Panc1 (cell line): ENCODE measurements at regions not wholly inside any gene's neighbourhood (a gene's known extent, or its start where the extent isn't known, plus 50 kb on each side); places are given as distances from the start of the nearest gene placed in this dataset.

ENCODE experiments used
- ATAC-seq: fragments of 200-7000 bp; cut with Tn5 transposase; 2 replicates; pipeline ENCODE4 v1.9.1; 2020; ENCODE audit warnings: mild to moderate bottlenecking, moderate library complexity
- BruUV-seq: library from RNA; stranded (reverse); fragments of 400-500 nt; replicated peaks from 2 replicates; lab custom pipeline; 2021; lab: Mats Ljungman, UMichigan
- CTCF ChIA-PET: fragments of 300-600 bp; sonication (Branson Sonifier 250); formaldehyde crosslinking; loops from one replicate; lab custom pipeline; 2022; ENCODE audit warnings: antibody characterized with exemption; lab: Charles Lee
- POLR2A ChIA-PET: fragments of 300-600 bp; sonication (Branson Sonifier 250); formaldehyde crosslinking; loops from one replicate; lab custom pipeline; 2022; ENCODE audit warnings: antibody characterized with exemption; lab: Charles Lee
- DNase-seq: peaks from one replicate; pipeline ENCODE4 v3.0.0-alpha.2; 2010; ENCODE audit warnings: low read depth, low spot score
- H3K27ac ChIP-seq: 2 replicates; pipeline ENCODE4 v1.5.1; 2011; ENCODE audit warnings: mild to moderate bottlenecking, low read length, inconsistent platforms
- H3K27me3 ChIP-seq: fragments of 200-500 bp; sonication (Bioruptor generic); 2 replicates; pipeline ENCODE4 v1.6.0; 2014; ENCODE audit warnings: low read length, inconsistent platforms; ENCODE audit not compliant: control insufficient read depth, insufficient read depth
- H3K36me3 ChIP-seq: fragments of 200-500 bp; sonication (Bioruptor generic); 2 replicates; pipeline ENCODE4 v1.5.1; 2014; ENCODE audit warnings: inconsistent platforms, mild to moderate bottlenecking, low read length, moderate library complexity; ENCODE audit not compliant: control insufficient read depth, insufficient read depth
- H3K4me1 ChIP-seq: 2 replicates; pipeline ENCODE4 v1.5.1; 2011; ENCODE audit warnings: inconsistent platforms, mild to moderate bottlenecking, low read length, moderate library complexity; ENCODE audit not compliant: control insufficient read depth, insufficient read depth
- H3K4me3 ChIP-seq, 2 experiments: 2 replicates each; pipeline ENCODE4 v1.5.1; 2011 to 2012; ENCODE audit warnings: low read depth in 2 of 2, low read length in 2 of 2, mild to moderate bottlenecking in 2 of 2, inconsistent platforms in 1 of 2, moderate library complexity in 1 of 2
- H3K9me3 ChIP-seq: fragments of 200-500 bp; sonication (Bioruptor generic); 2 replicates; pipeline ENCODE4 v1.5.1; 2014; ENCODE audit warnings: low read depth, mild to moderate bottlenecking, inconsistent platforms, low read length, moderate library complexity; ENCODE audit not compliant: control insufficient read depth, insufficient read depth
- POLR2AphosphoS5 ChIP-seq: IDR thresholded peaks from 2 replicates; pipeline ENCODE4 v1.6.1; 2012; ENCODE audit warnings: mild to moderate bottlenecking, low read depth, low read length, moderate library complexity
- SIN3A ChIP-seq: IDR thresholded peaks from 2 replicates; pipeline ENCODE4 v1.6.1; 2012; ENCODE audit warnings: low read depth, mild to moderate bottlenecking, low read length, moderate library complexity, borderline replicate concordance; ENCODE audit not compliant: insufficient read depth
- TCF7L2 ChIP-seq: IDR thresholded peaks from 2 replicates; pipeline ENCODE4 v1.6.1; 2011; ENCODE audit warnings: mild to moderate bottlenecking, low read depth, low read length, inconsistent platforms
- in situ Hi-C: cut with HindIII; loops from 2 replicates; pipeline ENCODE4 v1.10.0; 2016; ENCODE audit warnings: low sequenced_read_pairs, low pct_unique_long_range_greater_than_20kb
- intact Hi-C: fragments of 100-400 bp; cut with micrococcal nuclease; formaldehyde crosslinking; loops from one replicate; pipeline ENCODE4 v1.10.0; 2022; ENCODE audit not compliant: unreplicated experiment
- TF ChIP-seq, protein P1 (sequence below): fragments of 450-650 bp; IDR thresholded peaks from 2 replicates; pipeline ENCODE4 v1.5.1; 2017; ENCODE audit warnings: mild to moderate bottlenecking
- TF ChIP-seq, protein P2 (sequence below), 2 experiments: IDR thresholded peaks; 2 replicates each; pipeline ENCODE4 v1.6.1; 2011 to 2012; ENCODE audit warnings: low read depth in 2 of 2, control low read depth in 1 of 2, low read length in 1 of 2, mild to moderate bottlenecking in 1 of 2, moderate library complexity in 1 of 2; ENCODE audit not compliant: insufficient read depth in 1 of 2

DNA sequence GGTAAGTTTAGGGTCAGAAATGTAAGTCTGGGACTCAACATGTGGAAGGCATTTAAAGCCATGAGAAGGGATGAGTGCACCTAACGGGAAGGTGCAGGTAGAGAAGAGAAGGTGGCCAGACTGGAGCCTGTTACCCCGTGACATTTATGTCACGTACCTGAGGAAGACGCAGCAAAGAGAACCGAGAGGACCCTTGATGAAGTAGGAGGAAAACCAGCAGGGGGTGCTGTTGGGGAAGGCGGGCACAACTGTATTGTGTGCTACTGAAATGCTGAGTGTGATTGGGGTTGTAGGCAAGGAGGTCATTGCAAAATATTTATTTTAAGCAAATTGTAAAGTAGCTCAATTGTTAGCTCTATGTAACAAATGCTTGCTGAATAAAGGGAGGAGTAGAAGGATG, 338.2 kb upstream of the PRKCQ start:
- Histone ChIP-seq H3K36me3 (no peaks in the 10 kb centered on the region), H3K4me3 (no peak overlapping the region), H3K27me3 (no peaks in the 10 kb centered on the region), H3K27ac (no peak overlapping the region), H3K4me1 (no peaks in the 10 kb centered on the region), H3K9me3 (no peaks in the 10 kb centered on the region)
- CTCF ChIA-PET: no interaction called here
- no TSS peak for BruUV-seq
- DNase-seq (no peak), ATAC-seq (no peak)
- TF ChIP-seq, protein P1, sequence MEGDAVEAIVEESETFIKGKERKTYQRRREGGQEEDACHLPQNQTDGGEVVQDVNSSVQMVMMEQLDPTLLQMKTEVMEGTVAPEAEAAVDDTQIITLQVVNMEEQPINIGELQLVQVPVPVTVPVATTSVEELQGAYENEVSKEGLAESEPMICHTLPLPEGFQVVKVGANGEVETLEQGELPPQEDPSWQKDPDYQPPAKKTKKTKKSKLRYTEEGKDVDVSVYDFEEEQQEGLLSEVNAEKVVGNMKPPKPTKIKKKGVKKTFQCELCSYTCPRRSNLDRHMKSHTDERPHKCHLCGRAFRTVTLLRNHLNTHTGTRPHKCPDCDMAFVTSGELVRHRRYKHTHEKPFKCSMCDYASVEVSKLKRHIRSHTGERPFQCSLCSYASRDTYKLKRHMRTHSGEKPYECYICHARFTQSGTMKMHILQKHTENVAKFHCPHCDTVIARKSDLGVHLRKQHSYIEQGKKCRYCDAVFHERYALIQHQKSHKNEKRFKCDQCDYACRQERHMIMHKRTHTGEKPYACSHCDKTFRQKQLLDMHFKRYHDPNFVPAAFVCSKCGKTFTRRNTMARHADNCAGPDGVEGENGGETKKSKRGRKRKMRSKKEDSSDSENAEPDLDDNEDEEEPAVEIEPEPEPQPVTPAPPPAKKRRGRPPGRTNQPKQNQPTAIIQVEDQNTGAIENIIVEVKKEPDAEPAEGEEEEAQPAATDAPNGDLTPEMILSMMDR: peak; percentile 45
- TF ChIP-seq SIN3A: no peak
- intact Hi-C loops: no loop called here
- in situ Hi-C loops: no loop called here
- POLR2A ChIA-PET: no interaction called here

DNA sequence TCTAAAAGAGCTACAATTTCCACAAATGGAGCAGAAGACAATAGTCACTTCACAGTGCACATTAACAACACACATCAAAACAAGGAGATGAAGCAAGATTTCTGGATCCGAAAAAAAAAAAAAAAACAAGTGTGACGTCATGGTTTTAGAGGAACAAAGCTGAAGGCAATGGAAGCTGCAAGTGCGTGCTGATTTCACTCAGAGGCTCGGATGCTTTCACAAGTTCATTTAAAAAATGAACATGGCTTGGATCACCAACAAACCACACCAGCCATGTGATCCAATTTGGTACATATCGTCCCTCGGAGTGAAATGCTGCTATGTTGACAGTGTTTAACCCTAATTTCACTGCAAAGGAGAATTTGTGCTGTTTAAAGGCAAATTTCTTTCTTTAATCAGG, 337.0 kb upstream of the PRKCQ start:
- no TSS peak for BruUV-seq
- Histone ChIP-seq H3K36me3 (no peaks in the 10 kb centered on the region), H3K4me1 (no peaks in the 10 kb centered on the region), H3K27me3 (no peaks in the 10 kb centered on the region), H3K27ac (no peak overlapping the region), H3K9me3 (no peaks in the 10 kb centered on the region), H3K4me3 (no peak overlapping the region)
- ChIA-PET CTCF (no interaction called here), POLR2A (no interaction called here)
- intact Hi-C loops (no loop called here), in situ Hi-C loops (no loop called here)
- no peak for DNase-seq
- ATAC-seq: no peak
- no peak for TF ChIP-seq TCF7L2
- TF ChIP-seq POLR2AphosphoS5: no peak
- no peak for TF ChIP-seq SIN3A
- TF ChIP-seq, protein P1: no peak
- TF ChIP-seq, protein P2, sequence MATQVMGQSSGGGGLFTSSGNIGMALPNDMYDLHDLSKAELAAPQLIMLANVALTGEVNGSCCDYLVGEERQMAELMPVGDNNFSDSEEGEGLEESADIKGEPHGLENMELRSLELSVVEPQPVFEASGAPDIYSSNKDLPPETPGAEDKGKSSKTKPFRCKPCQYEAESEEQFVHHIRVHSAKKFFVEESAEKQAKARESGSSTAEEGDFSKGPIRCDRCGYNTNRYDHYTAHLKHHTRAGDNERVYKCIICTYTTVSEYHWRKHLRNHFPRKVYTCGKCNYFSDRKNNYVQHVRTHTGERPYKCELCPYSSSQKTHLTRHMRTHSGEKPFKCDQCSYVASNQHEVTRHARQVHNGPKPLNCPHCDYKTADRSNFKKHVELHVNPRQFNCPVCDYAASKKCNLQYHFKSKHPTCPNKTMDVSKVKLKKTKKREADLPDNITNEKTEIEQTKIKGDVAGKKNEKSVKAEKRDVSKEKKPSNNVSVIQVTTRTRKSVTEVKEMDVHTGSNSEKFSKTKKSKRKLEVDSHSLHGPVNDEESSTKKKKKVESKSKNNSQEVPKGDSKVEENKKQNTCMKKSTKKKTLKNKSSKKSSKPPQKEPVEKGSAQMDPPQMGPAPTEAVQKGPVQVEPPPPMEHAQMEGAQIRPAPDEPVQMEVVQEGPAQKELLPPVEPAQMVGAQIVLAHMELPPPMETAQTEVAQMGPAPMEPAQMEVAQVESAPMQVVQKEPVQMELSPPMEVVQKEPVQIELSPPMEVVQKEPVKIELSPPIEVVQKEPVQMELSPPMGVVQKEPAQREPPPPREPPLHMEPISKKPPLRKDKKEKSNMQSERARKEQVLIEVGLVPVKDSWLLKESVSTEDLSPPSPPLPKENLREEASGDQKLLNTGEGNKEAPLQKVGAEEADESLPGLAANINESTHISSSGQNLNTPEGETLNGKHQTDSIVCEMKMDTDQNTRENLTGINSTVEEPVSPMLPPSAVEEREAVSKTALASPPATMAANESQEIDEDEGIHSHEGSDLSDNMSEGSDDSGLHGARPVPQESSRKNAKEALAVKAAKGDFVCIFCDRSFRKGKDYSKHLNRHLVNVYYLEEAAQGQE (IDR thresholded peaks at IDR 0.05; ENCODE audit: insufficient read depth in 1 of 2, low read depth in 2 of 2, low read length in 1 of 2): no peak

DNA sequence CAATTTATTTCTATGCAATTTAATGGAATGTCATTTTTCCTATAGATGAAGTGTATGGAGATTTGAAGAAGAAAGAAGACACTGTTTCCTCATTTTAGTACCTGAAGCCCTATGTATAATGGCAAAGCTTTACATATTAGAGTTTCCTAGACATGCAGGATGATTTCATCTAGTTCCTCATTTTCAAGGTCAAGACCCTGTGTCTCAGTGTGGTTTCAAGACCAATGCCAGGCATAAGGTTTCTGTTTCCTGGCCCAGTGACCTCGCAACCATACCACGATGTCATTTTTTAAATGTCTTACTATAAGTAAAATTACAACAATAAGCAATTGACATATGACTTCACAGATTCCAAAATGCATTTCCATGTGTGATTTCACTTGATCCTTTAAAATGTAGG, 336.5 kb upstream of the PRKCQ start:
- no peaks in the 10 kb centered on the region for H3K27me3 ChIP-seq
- BruUV-seq: no TSS peak
- no peaks in the 10 kb centered on the region for H3K9me3 ChIP-seq
- intact Hi-C loops (no loop called here), in situ Hi-C loops (no loop called here)
- DNase-seq (no peak), ATAC-seq (no peak)
- POLR2A ChIA-PET: no interaction called here
- H3K27ac ChIP-seq: no peak overlapping the region
- no peaks in the 10 kb centered on the region for H3K4me1 ChIP-seq
- H3K4me3 ChIP-seq: no peak overlapping the region
- TF ChIP-seq, protein P1: no peak
- no peak for TF ChIP-seq POLR2AphosphoS5
- TF ChIP-seq, protein P2 (IDR thresholded peaks at IDR 0.05; ENCODE audit: insufficient read depth in 1 of 2, low read depth in 2 of 2, low read length in 1 of 2): no peak
- TF ChIP-seq SIN3A: no peak
- no peak for TF ChIP-seq TCF7L2
- CTCF ChIA-PET: no interaction called here
- no peaks in the 10 kb centered on the region for H3K36me3 ChIP-seq
